HG02610 (cell line): ENCODE measurements at regions not wholly inside any gene's neighbourhood (a gene's known extent, or its start where the extent isn't known, plus 50 kb on each side); places are given as distances from the start of the nearest gene placed in this dataset.

Experiments
- ATAC-seq: cut with Tn5 transposase; IDR thresholded peaks from one replicate; pipeline ENCODE4 v1.9.1; 2021; ENCODE audit warnings: mild to moderate bottlenecking, moderate library complexity; ENCODE audit not compliant: unreplicated experiment

- no peak for ATAC-seq
Observed at GRCh38 chr6:138550346-138550767, 51.1 kb upstream of the NHSL1 start.

GRCh38 chr6:138554146-138554545 lies 54.9 kb upstream of the NHSL1 start:
- ATAC-seq, result no peak

- no peak for ATAC-seq
Observed at GRCh38 chr6:138555421-138555988, 56.2 kb upstream of the NHSL1 start.

GRCh38 chr6:138557147-138557546 lies 57.9 kb upstream of the NHSL1 start:
- no peak for ATAC-seq

- no peak for ATAC-seq
Observed at GRCh38 chr6:138559143-138559542, 59.8 kb upstream of the NHSL1 start.

- no peak for ATAC-seq
Observed at GRCh38 chr6:138560130-138560860, 61.0 kb upstream of the NHSL1 start.

GRCh38 chr6:138562691-138563090 lies 63.4 kb upstream of the NHSL1 start:
- no peak for ATAC-seq

- ATAC-seq, result no peak
Observed at GRCh38 chr6:138563231-138563630, 63.9 kb upstream of the NHSL1 start.

GRCh38 chr6:138563650-138564049 lies 64.4 kb upstream of the NHSL1 start:
- no peak for ATAC-seq

- ATAC-seq, result no peak
Observed at GRCh38 chr6:138564170-138564721, 65.0 kb upstream of the NHSL1 start.

GRCh38 chr6:138567052-138567451 lies 67.8 kb upstream of the NHSL1 start:
- no peak for ATAC-seq

- no peak for ATAC-seq
Observed at GRCh38 chr6:138568997-138569396, 69.7 kb upstream of the NHSL1 start.

GRCh38 chr6:138569554-138569953 lies 70.3 kb upstream of the NHSL1 start:
- no peak for ATAC-seq

GRCh38 chr6:138569970-138570724 lies 70.9 kb upstream of the NHSL1 start:
- ATAC-seq, result no peak

- ATAC-seq, result no peak
Observed at GRCh38 chr6:138570725-138571029, 71.4 kb upstream of the NHSL1 start.

- ATAC-seq, result no peak
Observed at GRCh38 chr6:138571181-138571580, 71.9 kb upstream of the NHSL1 start.

GRCh38 chr6:138571585-138572166 lies 72.4 kb upstream of the NHSL1 start:
- ATAC-seq, result no peak

- no peak for ATAC-seq
Observed at GRCh38 chr6:138572167-138572875, 73.0 kb upstream of the NHSL1 start.

GRCh38 chr6:138572885-138573284 lies 73.6 kb upstream of the NHSL1 start:
- ATAC-seq, result no peak

- ATAC-seq, result no peak
Observed at GRCh38 chr6:138575257-138575656, 76.0 kb upstream of the NHSL1 start.

- ATAC-seq, result no peak
Observed at GRCh38 chr6:138576313-138576712, 77.0 kb upstream of the NHSL1 start.
